ENCODE measurements at regions not wholly inside any gene's neighbourhood (a gene's known extent, or its start where the extent isn't known, plus 50 kb on each side); places are given as distances from the start of the nearest gene placed in this dataset.
A peak's percentile ranks its signal among the peaks of the same experiment; 100 is the strongest.
"Not testable (repeated sequence)": the region's sequence is repeated elsewhere in the genome, so short reads cannot be mapped to it uniquely, and the experiment has no call there.

- DNase-seq (ENCODE audit: insufficient read length, low spot score) (no peak), FAIRE-seq (no peak)
These were observed 252.5 kb upstream of the PGRMC2 start for GRCh38 chr4:128540122-128540521.

DNA sequence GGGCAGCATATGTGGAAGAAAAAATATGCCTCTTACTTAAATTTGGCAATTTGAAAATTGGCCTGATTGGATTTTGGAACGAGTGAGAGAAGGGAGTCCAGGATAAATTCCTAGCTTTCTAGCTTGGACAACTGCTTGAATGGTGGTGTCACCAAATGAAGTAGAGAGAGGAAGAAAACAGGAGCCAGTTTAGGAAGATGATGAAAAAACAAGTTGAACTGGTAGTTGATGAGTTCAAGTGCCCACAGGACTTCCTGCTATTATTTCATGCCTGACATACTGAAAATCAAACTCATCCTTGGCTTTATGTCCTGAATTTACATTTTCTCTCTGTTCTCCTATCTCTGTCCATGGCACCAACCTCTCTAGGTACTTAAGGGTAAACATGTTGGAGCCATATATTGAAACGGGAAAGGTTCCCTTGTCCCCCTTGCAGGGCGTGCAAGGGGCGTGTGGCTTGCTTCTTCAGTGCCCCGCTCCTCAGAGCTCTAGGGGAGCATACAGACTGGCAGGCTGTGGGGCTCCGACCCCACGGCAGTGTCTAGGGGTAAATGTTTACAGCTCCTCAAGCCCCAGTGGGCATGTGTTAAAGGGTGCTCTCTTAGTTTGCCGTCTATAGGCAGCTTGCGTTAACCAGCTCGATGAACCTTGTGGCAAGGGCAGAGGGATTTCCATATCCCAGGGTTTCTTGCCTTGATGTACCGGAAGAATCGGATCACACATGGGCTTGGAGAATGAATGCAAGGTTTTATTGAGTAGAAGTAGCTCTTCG, 250.7 kb upstream of the PGRMC2 start:
- DNase-seq (ENCODE audit: insufficient read length, low spot score), result no peak
- FAIRE-seq, result no peak

- no peak for DNase-seq (ENCODE audit: insufficient read length, low spot score)
- no peak for FAIRE-seq
These were observed 249.1 kb upstream of the PGRMC2 start for GRCh38 chr4:128536746-128537145.

DNA sequence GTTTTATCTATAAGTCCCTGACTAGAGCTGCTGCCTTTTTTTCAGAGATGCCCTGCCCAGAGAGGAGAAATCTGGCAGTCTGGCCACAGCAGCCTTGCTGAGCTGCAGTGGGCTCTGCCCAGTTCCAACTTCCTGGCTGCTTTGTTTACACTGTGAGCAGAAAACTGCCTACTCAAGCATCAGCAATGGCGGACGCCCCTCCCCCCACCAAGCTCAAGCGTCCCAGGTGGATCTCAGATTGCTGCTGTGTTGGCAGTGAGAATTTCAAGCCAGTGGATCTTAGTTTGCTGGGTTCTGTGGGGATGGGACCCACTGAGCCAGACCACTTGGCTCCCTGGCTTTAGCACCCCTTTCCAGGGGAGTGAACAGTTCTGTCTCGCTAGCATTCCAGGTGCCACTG, 247.9 kb upstream of the PGRMC2 start:
- not testable (repeated sequence) for FAIRE-seq; DNase-seq (ENCODE audit: insufficient read length, low spot score)

- FAIRE-seq (no peak), DNase-seq (ENCODE audit: insufficient read length, low spot score) (no peak)
These were observed 241.4 kb upstream of the PGRMC2 start for GRCh38 chr4:128528793-128529553.

DNA sequence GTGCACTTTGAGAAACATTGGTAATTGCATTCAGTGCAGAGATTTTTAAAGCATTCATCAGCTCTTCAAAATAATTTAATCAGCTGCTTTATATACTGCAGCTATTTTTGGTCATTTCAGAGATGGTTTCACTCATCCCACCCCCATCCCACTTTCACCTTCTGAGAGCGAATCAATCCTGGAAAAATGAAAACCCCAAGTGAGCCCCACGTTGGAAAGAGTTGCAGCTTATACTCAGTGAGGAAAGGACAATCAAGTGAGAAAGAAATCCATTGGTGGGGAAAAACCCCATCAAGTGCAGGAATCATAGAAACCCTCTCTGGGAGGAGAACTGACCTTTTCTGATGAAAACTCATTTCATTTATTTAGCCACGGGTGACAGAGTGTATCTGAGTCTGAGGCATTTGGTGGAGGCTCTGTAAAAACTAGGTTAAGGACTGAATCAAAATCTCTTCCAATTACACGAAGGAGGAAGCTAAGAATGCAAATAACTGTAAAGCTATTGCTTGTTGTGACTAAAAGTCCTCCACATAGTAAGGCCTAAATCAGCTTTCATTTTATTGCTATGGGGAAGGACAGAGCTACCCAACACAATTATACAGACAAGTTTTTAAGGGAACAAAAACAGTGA, 240.4 kb upstream of the PGRMC2 start:
- no peak for DNase-seq (ENCODE audit: insufficient read length, low spot score)
- FAIRE-seq, result no peak

GRCh38 chr4:128527351-128527750, 239.7 kb upstream of the PGRMC2 start:
- DNase-seq (ENCODE audit: insufficient read length, low spot score), result no peak
- no peak for FAIRE-seq

DNA sequence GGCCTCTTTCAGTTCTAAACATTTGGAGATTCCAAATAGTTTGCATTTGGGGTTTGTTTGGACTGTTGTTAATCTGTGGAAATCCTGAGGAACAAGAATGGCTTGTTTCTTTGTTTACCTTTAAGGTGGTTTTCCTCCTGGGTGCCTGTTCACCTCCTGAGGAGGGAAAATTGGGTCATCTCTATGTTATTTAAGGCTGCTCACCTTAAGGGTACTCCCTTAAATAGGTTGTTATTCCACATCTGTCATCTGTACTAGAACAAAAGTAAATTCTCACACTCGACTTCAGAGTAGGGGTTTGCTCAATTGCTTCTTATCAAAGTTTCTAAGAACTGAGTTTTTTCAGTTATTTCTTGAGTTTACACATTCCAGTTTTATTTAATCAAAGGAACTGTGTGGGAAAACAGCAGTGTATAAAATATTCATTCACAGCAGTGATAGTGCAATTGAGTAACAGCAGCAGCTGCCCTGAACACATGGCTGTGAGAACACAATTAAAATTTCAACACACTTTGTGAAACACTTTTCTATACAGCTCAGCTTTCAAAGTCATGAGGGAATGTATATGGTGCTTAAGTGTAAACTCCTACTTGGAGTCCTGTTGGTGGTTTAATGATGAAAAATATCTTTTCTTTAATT, 238.5 kb upstream of the PGRMC2 start:
- DNase-seq (ENCODE audit: insufficient read length, low spot score) (no peak), FAIRE-seq (no peak)

DNA sequence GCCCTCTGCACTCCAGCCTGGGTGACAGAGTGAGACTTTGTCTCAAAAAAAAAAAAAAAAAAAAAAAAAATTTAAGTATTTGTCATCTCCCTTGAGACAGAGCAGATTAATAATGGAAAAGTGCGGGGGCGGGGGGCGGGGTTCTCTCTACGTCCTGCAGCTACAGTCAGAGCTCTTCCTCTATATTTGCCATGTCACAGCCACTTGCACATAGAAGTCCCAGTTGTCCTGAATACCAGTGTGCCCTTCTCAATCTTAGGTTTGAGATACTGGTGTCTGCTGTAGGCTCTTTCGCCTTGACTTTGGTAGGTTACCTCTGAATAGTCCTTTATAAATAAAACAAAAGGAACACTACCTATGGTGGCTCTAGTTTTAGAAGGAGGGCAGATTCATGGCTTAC, 237.8 kb upstream of the PGRMC2 start:
- FAIRE-seq (no peak), DNase-seq (ENCODE audit: insufficient read length, low spot score) (no peak)

- FAIRE-seq (no peak), DNase-seq (ENCODE audit: insufficient read length, low spot score) (no peak)
These were observed 236.7 kb upstream of the PGRMC2 start for GRCh38 chr4:128524311-128524710.

- FAIRE-seq (no peak), DNase-seq (ENCODE audit: insufficient read length, low spot score) (no peak)
These were observed 234.1 kb upstream of the PGRMC2 start for GRCh38 chr4:128521648-128522111.

DNA sequence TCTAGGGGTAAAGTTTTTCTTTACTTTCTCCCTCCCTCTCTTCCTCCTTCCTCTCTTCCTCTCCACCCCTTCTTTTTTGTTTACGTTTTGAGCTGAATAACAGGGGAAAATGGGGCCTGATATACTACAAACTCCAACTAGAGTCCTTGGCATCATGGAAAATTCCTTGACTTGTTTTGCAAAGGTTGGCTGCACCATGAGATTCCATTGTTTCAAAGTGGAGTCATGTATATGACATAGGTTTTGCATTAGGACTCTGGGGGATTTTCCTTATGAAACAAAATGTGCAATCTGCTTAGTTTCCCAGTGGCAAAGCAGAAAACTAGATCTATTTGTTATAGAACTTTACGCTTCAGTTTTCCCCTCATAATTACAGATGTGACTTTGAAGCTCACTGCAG, 233.5 kb upstream of the PGRMC2 start:
- FAIRE-seq (no peak), DNase-seq (ENCODE audit: insufficient read length, low spot score) (no peak)

- DNase-seq (ENCODE audit: insufficient read length, low spot score) (no peak), FAIRE-seq (no peak)
These were observed 231.7 kb upstream of the PGRMC2 start for GRCh38 chr4:128519163-128519830.

GRCh38 chr4:128517739-128518510, 230.3 kb upstream of the PGRMC2 start:
- DNase-seq (ENCODE audit: insufficient read length, low spot score) (peak; percentile 44), FAIRE-seq (peak; percentile 89)

DNA sequence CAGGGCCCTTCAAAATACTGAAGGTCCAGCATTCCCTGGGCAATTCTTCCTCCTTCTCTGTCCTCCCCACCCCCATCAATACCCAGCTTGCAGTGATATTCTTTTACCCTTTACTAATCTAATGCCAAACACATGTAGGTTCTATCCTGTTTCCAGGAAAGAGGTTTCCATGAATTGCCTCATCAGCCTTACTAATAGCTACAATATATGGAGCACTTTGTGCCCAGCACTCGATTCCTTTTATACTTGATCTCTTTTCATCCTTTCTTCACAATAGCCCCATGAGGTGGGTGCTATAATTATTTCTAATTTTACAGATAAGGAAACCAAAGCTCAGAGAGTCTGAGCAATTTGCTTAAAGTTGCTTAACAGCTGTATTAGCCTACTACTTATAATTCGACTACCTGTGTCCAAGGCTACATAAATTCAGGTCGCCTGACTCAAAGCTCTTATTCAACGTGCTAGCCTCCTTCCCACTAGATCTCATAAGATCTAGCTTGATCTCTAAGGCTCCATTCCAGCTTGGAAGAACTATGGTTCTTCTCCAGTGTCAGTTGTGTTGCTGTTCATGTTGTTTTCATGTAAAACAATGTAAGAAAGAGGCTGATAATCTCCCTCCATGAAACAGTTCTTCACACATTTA, 229.6 kb upstream of the PGRMC2 start:
- DNase-seq (ENCODE audit: insufficient read length, low spot score), result no peak
- no peak for FAIRE-seq

DNA sequence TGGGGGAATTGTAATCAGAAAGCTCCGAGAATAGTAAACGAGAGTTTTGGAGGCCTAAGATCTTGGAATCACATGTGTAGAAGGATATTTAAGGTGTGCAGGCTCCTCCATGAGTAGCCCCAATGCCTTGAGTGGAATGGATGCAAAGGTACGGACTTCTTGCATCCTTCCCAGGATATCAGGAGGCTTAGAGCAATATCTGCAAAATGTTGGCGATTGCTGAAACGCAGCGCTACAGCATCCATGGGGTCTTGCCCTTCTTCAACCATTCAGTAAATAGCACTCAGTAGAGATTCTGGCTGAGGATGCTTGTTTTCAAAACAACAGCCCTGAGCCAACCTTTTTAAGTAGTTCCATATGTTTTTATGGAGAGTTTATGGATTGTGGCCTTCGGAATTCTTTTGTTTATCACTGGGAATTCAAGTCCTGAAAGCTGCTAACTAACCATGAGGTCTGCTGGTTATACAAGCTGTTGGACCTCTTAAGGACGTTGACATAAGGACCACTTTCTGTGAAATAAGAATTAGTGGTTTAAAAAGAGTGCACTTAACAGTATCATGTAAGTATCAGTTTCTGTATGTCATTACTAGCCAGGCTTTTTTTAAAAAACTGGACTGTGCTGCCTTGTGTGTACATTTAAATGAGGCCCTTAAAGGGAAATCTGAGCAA, 228.8 kb upstream of the PGRMC2 start:
- DNase-seq (ENCODE audit: insufficient read length, low spot score), result no peak
- peak; percentile 26 for FAIRE-seq

GRCh38 chr4:128513664-128514484, 226.3 kb upstream of the PGRMC2 start:
- no peak for DNase-seq (ENCODE audit: insufficient read length, low spot score)
- no peak for FAIRE-seq

DNA sequence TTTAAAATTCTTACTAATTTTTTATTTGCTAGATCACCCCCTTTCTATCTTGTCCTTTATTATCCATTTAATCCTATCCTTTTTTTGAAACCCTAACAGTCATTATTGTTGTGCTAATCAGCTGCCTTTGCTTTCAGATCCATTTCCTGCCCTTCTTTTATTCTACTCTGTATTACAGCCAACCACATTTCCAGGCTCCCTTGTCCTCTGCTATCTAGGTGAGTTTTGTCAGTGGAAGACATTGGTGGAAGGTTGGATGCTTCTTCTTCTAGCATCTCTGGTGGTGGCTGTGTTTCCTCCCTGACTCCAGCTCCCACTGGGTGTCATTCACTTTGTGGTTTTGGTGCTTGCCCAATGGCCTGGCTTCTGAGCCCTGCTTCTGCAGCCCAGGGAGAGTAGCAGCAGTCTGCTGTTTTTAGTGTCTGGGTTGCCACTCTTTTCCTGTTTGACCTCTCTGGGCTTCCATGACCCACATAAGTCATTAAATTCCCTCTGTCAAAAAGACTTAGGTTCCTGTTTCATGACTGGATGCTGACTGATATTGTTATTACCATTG, 225.2 kb upstream of the PGRMC2 start:
- FAIRE-seq, result no peak
- no peak for DNase-seq (ENCODE audit: insufficient read length, low spot score)

All from GM19239 (cell line).